HepG2 (cell line): ENCODE measurements at regions not wholly inside any gene's neighbourhood (a gene's known extent, or its start where the extent isn't known, plus 50 kb on each side); places are given as distances from the start of the nearest gene placed in this dataset.

Experiments
- ATAC-seq: fragments of 200-7000 bp; cut with Tn5 transposase; 3 replicates; pipeline ENCODE4 v1.9.1; 2020; ENCODE audit warnings: mild to moderate bottlenecking, moderate library complexity
- BruUV-seq: library from RNA; stranded (reverse); fragments of 400-500 nt; replicated peaks from 2 replicates; lab custom pipeline; 2021; lab: Mats Ljungman, UMichigan
- CTCF ChIA-PET: fragments of 300-600 bp; formaldehyde crosslinking; extraction: SDS; loops from one replicate; lab custom pipeline; 2021; ENCODE audit warnings: low total read pairs, inconsistent platforms, low intra/inter-chr PET ratio; lab: Yijun Ruan, JAX
- POLR2A ChIA-PET: fragments of 350-600 bp; sonication (Branson Sonifier 250); formaldehyde crosslinking; loops from one replicate; lab custom pipeline; 2020; ENCODE audit warnings: antibody characterized with exemption, inconsistent platforms; lab: Yijun Ruan, JAX
- DNase-seq: peaks from one replicate; pipeline ENCODE4 v3.0.0-alpha.2; 2015; ENCODE audit warnings: low spot score
- FAIRE-seq: peaks from 3 replicates; lab custom pipeline; 2011; peaks lifted over from hg19 to GRCh38; lab: Jason Lieb, UNC
- H2AFZ ChIP-seq: one replicate; pipeline ENCODE4 v1.6.1; 2011; ENCODE audit warnings: low read length, inconsistent platforms
- H3K27ac ChIP-seq: fragments of 300-600 bp; 3 replicates; pipeline ENCODE4 v1.8.0; 2011; ENCODE audit warnings: mixed run types, mild to moderate bottlenecking, mixed read lengths, low read length, inconsistent platforms; ENCODE audit not compliant: insufficient read depth; ENCODE audit errors: extremely low read length
- H3K27me3 ChIP-seq, 2 experiments: fragments of 200-600 bp in 1 of 2; 2 replicates in 1 of 2; 3 replicates in 1 of 2; pipeline versions ENCODE4 v1.6.0 to v1.8.0; 2011; ENCODE audit warnings: low read length in 2 of 2, mild to moderate bottlenecking in 2 of 2, moderate library complexity in 2 of 2, inconsistent platforms in 1 of 2; ENCODE audit not compliant: insufficient read depth in 2 of 2, control insufficient read depth in 1 of 2
- H3K36me3 ChIP-seq, 2 experiments: fragments of 200-600 bp in 1 of 2; replicated peaks in 1 of 2; 2 replicates in 1 of 2; 3 replicates in 1 of 2; pipeline versions ENCODE4 v1.5.1 to v1.8.0; 2011; ENCODE audit warnings: low read length in 2 of 2, inconsistent platforms in 1 of 2; ENCODE audit not compliant: insufficient read depth in 2 of 2, control insufficient read depth in 1 of 2
- H3K4me1 ChIP-seq: 2 replicates; pipeline ENCODE4 v1.5.1; 2012; ENCODE audit warnings: low read length, inconsistent platforms; ENCODE audit not compliant: insufficient read depth
- H3K4me2 ChIP-seq: 2 replicates; pipeline ENCODE4 v1.6.0; 2011; ENCODE audit warnings: low read depth, low read length, inconsistent platforms
- H3K4me3 ChIP-seq, 3 experiments: fragments of 200-600 bp in 1 of 3; sonication (generic), shearing (Covaris generic) in 1 of 3; replicated peaks in 1 of 3; 2 replicates each; pipeline ENCODE4 v1.5.1; 2011 to 2016; ENCODE audit warnings: low read length in 3 of 3, inconsistent platforms in 2 of 3, low read depth in 2 of 3, mild to moderate bottlenecking in 2 of 3, control low read depth in 1 of 3, mixed read lengths in 1 of 3; ENCODE audit not compliant: insufficient read depth in 1 of 3
- H3K79me2 ChIP-seq: one replicate; pipeline ENCODE4 v1.6.1; 2011; ENCODE audit warnings: low read length, inconsistent platforms; ENCODE audit not compliant: insufficient read depth
- H3K9ac ChIP-seq: 2 replicates; pipeline ENCODE4 v1.6.0; 2011; ENCODE audit warnings: mild to moderate bottlenecking, low read depth, low read length, inconsistent platforms; ENCODE audit not compliant: insufficient read depth
- H3K9me3 ChIP-seq: 2 replicates; pipeline ENCODE4 v1.5.1; 2012; ENCODE audit warnings: mild to moderate bottlenecking, low read length
- H4K20me1 ChIP-seq: 2 replicates; pipeline ENCODE4 v1.6.0; 2011; ENCODE audit warnings: inconsistent platforms, mild to moderate bottlenecking, low read length, moderate library complexity; ENCODE audit not compliant: insufficient read depth
- BCL6 ChIP-seq: IDR thresholded peaks from 2 replicates; pipeline ENCODE4 v1.6.1; 2016; ENCODE audit warnings: missing genetic modification reagents, missing compliant biosample characterization
- ESRRA ChIP-seq: sonication (generic); formaldehyde crosslinking; IDR thresholded peaks from 2 replicates; pipeline ENCODE4 v1.5.1; 2020; ENCODE audit warnings: mild to moderate bottlenecking, low read depth, missing genetic modification reagents
- KDM3A ChIP-seq: IDR thresholded peaks from 2 replicates; pipeline ENCODE4 v1.6.1; 2018; ENCODE audit warnings: low read depth, missing compliant biosample characterization
- KLF11 ChIP-seq: IDR thresholded peaks from 2 replicates; pipeline ENCODE4 v1.6.1; 2016; ENCODE audit warnings: missing compliant biosample characterization
- MTA1 ChIP-seq: sonication (generic); formaldehyde crosslinking; IDR thresholded peaks from 2 replicates; pipeline ENCODE4 v1.4.0; 2020; ENCODE audit warnings: missing genetic modification reagents, mild to moderate bottlenecking, borderline replicate concordance
- POLR2AphosphoS5 ChIP-seq: IDR thresholded peaks from 2 replicates; pipeline ENCODE4 v1.6.1; 2012; ENCODE audit warnings: low read depth, low read length
- RAD21 ChIP-seq: fragments of 450-650 bp; formaldehyde crosslinking; IDR thresholded peaks from 2 replicates; pipeline ENCODE4 v1.5.0; 2020; ENCODE audit warnings: mild to moderate bottlenecking
- RXRB ChIP-seq: IDR thresholded peaks from 2 replicates; pipeline ENCODE4 v1.6.1; 2016; ENCODE audit warnings: borderline replicate concordance, missing genetic modification reagents, missing compliant biosample characterization
- ZNF205 ChIP-seq: IDR thresholded peaks from 2 replicates; pipeline ENCODE4 v1.6.1; 2018; ENCODE audit warnings: missing biosample characterization, missing genetic modification reagents
- ZNF260 ChIP-seq: sonication (generic); formaldehyde crosslinking; IDR thresholded peaks from 2 replicates; pipeline ENCODE4 v1.4.0; 2020; ENCODE audit warnings: missing genetic modification reagents, low read depth, mild to moderate bottlenecking, borderline replicate concordance
- ZNF530 ChIP-seq: sonication (generic); formaldehyde crosslinking; IDR thresholded peaks from 2 replicates; pipeline ENCODE4 v1.5.0; 2020; ENCODE audit warnings: low read depth, mild to moderate bottlenecking, missing genetic modification reagents
- WGBS: methylation state at CpG from one replicate; pipeline ENCODE4 v1.1.6; 2017; ENCODE audit warnings: low lambda C conversion rate; 5-methylcytosine and 5-hydroxymethylcytosine counted together
- in situ Hi-C: cut with HindIII; loops from 2 replicates; pipeline ENCODE4 v1.10.0; 2017; ENCODE audit warnings: low pct_unique_long_range_greater_than_20kb; ENCODE audit not compliant: extremely low pct_ligation_motif_present
- intact Hi-C: fragments of 100-400 bp; cut with micrococcal nuclease; formaldehyde crosslinking; loops from one replicate; pipeline ENCODE4 v1.10.0; 2022; ENCODE audit not compliant: unreplicated experiment
- TF ChIP-seq, protein P1 (sequence below): IDR thresholded peaks from 2 replicates; pipeline ENCODE4 v1.6.1; 2016; ENCODE audit warnings: low read depth, missing genetic modification reagents, missing compliant biosample characterization
- TF ChIP-seq, protein P2 (sequence below): sonication (generic); formaldehyde crosslinking; IDR thresholded peaks from 2 replicates; pipeline ENCODE4 v1.4.0; 2020; ENCODE audit warnings: missing genetic modification reagents, borderline replicate concordance

DNA sequence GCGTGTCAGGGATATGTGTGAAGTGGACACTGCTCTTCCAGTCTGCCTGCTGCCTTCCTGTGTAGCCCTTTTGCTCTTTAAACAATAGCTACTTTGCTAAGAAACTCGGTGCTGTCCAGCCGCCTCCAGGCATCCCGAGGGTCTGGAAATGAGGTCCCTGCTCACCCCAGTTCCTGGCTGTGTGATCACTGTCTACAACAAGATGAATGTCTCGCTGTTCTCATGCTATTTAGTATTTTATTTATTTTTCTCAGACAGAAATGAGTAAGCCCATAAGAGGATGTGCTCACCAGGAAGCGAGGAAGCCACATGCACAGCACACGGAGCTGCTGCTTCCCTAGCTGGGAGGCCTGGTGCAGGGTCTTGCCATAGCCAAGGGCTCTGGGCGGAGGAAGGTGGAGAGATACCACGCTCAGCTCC lies 167.0 kb upstream of the PITRM1 start (continued):
- TF ChIP-seq KDM3A (CRISPR knock-in tag): no peak
- TF ChIP-seq, all 625 proteins: peak for 0

DNA sequence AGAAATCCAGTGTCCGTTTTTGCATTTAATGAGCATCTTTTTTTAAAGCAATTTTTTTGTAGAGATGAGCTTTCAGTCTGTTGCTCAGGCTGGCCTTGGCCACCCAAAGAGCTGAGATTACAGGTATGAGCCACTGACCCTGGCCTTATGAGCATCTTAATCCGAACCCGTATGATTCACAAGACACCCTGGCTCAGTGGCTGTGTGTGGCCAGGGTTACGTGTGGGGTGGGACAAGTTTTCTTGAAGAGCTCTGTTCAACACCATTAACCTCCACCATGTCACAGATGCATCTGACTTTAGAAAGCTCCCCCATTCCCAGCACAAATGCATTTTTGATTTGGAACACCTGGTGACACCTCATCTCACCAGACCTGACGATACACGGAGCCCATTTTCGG lies 166.5 kb upstream of the PITRM1 start:
- H3K4me3 ChIP-seq: no peak overlapping the region
- H4K20me1 ChIP-seq: no peaks in the 10 kb centered on the region
- DNase-seq: no peak
- in situ Hi-C loops: no loop called here
- no TSS peak for BruUV-seq
- no peaks in the 10 kb centered on the region for H3K9me3 ChIP-seq
- ChIA-PET POLR2A (no interaction called here), CTCF (no interaction called here)
- peaks cover 0 to 55% of the 10 kb centered on the region in 2 experiments; a peak in 2 of 5 replicates for H3K27me3 ChIP-seq
- H3K27ac ChIP-seq: no peak overlapping the region
- FAIRE-seq: no peak
- no peaks in the 10 kb centered on the region for H3K36me3 ChIP-seq
- no peaks in the 10 kb centered on the region for H3K4me1 ChIP-seq
- no peak overlapping the region for H2AFZ ChIP-seq
- H3K79me2 ChIP-seq: no peaks in the 10 kb centered on the region
- intact Hi-C loops: no loop called here
- ATAC-seq: no peak
- no peak overlapping the region for H3K9ac ChIP-seq
- no peak overlapping the region for H3K4me2 ChIP-seq
- WGBS: 22% methylated on average over 7 of the region's 7 CpGs
- TF ChIP-seq RXRB (CRISPR knock-in tag): no peak
- no peak for TF ChIP-seq POLR2AphosphoS5
- no peak for TF ChIP-seq ZNF205
- TF ChIP-seq RAD21: no peak
- no peak for TF ChIP-seq ZNF260
- no peak for TF ChIP-seq ESRRA (CRISPR knock-in tag)
- no peak for TF ChIP-seq MTA1 (CRISPR knock-in tag)
- no peak for TF ChIP-seq BCL6 (CRISPR knock-in tag)
- TF ChIP-seq ZNF530 (CRISPR knock-in tag): no peak
- TF ChIP-seq, protein P1, sequence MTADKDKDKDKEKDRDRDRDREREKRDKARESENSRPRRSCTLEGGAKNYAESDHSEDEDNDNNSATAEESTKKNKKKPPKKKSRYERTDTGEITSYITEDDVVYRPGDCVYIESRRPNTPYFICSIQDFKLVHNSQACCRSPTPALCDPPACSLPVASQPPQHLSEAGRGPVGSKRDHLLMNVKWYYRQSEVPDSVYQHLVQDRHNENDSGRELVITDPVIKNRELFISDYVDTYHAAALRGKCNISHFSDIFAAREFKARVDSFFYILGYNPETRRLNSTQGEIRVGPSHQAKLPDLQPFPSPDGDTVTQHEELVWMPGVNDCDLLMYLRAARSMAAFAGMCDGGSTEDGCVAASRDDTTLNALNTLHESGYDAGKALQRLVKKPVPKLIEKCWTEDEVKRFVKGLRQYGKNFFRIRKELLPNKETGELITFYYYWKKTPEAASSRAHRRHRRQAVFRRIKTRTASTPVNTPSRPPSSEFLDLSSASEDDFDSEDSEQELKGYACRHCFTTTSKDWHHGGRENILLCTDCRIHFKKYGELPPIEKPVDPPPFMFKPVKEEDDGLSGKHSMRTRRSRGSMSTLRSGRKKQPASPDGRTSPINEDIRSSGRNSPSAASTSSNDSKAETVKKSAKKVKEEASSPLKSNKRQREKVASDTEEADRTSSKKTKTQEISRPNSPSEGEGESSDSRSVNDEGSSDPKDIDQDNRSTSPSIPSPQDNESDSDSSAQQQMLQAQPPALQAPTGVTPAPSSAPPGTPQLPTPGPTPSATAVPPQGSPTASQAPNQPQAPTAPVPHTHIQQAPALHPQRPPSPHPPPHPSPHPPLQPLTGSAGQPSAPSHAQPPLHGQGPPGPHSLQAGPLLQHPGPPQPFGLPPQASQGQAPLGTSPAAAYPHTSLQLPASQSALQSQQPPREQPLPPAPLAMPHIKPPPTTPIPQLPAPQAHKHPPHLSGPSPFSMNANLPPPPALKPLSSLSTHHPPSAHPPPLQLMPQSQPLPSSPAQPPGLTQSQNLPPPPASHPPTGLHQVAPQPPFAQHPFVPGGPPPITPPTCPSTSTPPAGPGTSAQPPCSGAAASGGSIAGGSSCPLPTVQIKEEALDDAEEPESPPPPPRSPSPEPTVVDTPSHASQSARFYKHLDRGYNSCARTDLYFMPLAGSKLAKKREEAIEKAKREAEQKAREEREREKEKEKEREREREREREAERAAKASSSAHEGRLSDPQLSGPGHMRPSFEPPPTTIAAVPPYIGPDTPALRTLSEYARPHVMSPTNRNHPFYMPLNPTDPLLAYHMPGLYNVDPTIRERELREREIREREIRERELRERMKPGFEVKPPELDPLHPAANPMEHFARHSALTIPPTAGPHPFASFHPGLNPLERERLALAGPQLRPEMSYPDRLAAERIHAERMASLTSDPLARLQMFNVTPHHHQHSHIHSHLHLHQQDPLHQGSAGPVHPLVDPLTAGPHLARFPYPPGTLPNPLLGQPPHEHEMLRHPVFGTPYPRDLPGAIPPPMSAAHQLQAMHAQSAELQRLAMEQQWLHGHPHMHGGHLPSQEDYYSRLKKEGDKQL (CRISPR knock-in tag): no peak
- TF ChIP-seq, protein P2, sequence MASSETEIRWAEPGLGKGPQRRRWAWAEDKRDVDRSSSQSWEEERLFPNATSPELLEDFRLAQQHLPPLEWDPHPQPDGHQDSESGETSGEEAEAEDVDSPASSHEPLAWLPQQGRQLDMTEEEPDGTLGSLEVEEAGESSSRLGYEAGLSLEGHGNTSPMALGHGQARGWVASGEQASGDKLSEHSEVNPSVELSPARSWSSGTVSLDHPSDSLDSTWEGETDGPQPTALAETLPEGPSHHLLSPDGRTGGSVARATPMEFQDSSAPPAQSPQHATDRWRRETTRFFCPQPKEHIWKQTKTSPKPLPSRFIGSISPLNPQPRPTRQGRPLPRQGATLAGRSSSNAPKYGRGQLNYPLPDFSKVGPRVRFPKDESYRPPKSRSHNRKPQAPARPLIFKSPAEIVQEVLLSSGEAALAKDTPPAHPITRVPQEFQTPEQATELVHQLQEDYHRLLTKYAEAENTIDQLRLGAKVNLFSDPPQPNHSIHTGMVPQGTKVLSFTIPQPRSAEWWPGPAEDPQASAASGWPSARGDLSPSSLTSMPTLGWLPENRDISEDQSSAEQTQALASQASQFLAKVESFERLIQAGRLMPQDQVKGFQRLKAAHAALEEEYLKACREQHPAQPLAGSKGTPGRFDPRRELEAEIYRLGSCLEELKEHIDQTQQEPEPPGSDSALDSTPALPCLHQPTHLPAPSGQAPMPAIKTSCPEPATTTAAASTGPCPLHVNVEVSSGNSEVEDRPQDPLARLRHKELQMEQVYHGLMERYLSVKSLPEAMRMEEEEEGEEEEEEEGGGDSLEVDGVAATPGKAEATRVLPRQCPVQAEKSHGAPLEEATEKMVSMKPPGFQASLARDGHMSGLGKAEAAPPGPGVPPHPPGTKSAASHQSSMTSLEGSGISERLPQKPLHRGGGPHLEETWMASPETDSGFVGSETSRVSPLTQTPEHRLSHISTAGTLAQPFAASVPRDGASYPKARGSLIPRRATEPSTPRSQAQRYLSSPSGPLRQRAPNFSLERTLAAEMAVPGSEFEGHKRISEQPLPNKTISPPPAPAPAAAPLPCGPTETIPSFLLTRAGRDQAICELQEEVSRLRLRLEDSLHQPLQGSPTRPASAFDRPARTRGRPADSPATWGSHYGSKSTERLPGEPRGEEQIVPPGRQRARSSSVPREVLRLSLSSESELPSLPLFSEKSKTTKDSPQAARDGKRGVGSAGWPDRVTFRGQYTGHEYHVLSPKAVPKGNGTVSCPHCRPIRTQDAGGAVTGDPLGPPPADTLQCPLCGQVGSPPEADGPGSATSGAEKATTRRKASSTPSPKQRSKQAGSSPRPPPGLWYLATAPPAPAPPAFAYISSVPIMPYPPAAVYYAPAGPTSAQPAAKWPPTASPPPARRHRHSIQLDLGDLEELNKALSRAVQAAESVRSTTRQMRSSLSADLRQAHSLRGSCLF (CRISPR knock-in tag): no peak
- no peak for TF ChIP-seq KLF11 (CRISPR knock-in tag)
